ENCODE measurements at regions not wholly inside any gene's neighbourhood (a gene's known extent, or its start where the extent isn't known, plus 50 kb on each side); places are given as distances from the start of the nearest gene placed in this dataset.

- intact Hi-C loops (cut with DNase I; ENCODE audit: low total_unique reads), result no loop called here
- TF ChIP-seq POLR2A (IDR thresholded peaks at IDR 0.05) (no peak), POLR2AphosphoS5 (IDR thresholded peaks at IDR 0.05) (no peak), CTCF (IDR thresholded peaks at IDR 0.05 in 8 of 11, conservative IDR thresholded peaks at IDR 0.05 in 3 of 11) (no peak)
- Histone ChIP-seq H3K4me1 (peaks cover 0 to 14% (median 0%) of the 10 kb centered on the region in 6 donors), H3K36me3 (no peaks in the 10 kb centered on the region), H3K9me3 (no peaks in the 10 kb centered on the region), H3K27ac (no peak overlapping the region), H3K4me3 (no peak overlapping the region), H3K27me3 (replicated peaks in 1 of 7) (peaks cover 0 to 55% (median 0%) of the 10 kb centered on the region in 7 donors)
- WGBS, 5 donors, result 60 to 76% (median 64%) methylated on average over 14 of the region's 14 CpGs
- no peak for DNase-seq
Measured at GRCh38 chr2:10964052-10964790, 52.5 kb downstream of the KCNF1 start.

DNA sequence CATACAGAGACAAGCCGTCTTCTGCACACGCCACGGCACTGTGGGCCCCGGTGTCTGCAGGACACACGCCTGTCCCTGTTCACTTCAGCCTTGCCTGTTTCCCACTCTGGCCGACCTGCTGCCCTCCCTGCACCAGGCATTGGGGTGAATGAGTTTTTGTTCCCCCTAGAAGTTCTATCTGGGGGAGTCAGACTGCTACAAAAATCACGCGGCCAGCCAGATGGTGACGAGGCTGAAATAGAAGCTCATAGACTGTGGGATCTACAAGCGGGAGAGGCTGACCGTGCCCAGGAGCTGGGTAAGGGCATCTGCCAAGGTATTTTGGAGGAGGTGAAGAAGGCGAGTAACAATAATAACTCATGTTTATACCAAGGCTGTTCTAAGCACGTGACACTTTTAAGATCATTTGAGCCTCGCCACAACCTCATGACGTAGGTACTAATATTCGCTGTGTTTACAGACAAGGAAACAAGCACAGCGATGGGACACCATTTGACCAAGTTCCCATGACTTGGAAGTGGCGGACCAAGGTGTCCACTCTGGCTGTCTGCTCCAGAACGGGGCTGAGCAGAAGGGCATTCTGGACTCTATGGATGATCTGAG lies 53.6 kb downstream of the KCNF1 start:
- DNase-seq, result peak; percentile 62
- Histone ChIP-seq H3K4me1 (peaks cover 0 to 14% (median 0%) of the 10 kb centered on the region in 6 donors), H3K9me3 (no peaks in the 10 kb centered on the region), H3K4me3 (no peak overlapping the region), H3K27ac (no peak overlapping the region), H3K36me3 (no peaks in the 10 kb centered on the region), H3K27me3 (replicated peaks in 1 of 7) (peaks cover 0 to 60% (median 0%) of the 10 kb centered on the region in 7 donors)
- intact Hi-C loops (cut with DNase I; ENCODE audit: low total_unique reads), result no loop called here
- TF ChIP-seq POLR2AphosphoS5 (IDR thresholded peaks at IDR 0.05) (no peak), CTCF (IDR thresholded peaks at IDR 0.05 in 8 of 11, conservative IDR thresholded peaks at IDR 0.05 in 3 of 11) (no peak), POLR2A (IDR thresholded peaks at IDR 0.05) (no peak)
- 88 to 95% (median 93%) methylated on average over 19 of the region's 19 CpGs for WGBS, 5 donors

- intact Hi-C loops (cut with DNase I; ENCODE audit: low total_unique reads), result no loop called here
- peak; percentile 27 for DNase-seq
Measured at GRCh38 chr2:10966056-10966455, 54.3 kb downstream of the KCNF1 start.

More at GRCh38 chr2:10966056-10966455, 54.3 kb downstream of the KCNF1 start:
- H3K9me3 ChIP-seq, result no peaks in the 10 kb centered on the region
- H3K27ac ChIP-seq, result no peak overlapping the region
- no peak overlapping the region for H3K4me3 ChIP-seq
- peaks cover 0 to 14% (median 0%) of the 10 kb centered on the region in 6 donors for H3K4me1 ChIP-seq
- WGBS, 5 donors, result 89 to 93% (median 92%) methylated on average over 7 of the region's 7 CpGs
- H3K36me3 ChIP-seq, result no peaks in the 10 kb centered on the region
- no peak for TF ChIP-seq POLR2AphosphoS5 (IDR thresholded peaks at IDR 0.05)
- no peak for TF ChIP-seq POLR2A (IDR thresholded peaks at IDR 0.05)
- no peak for TF ChIP-seq CTCF (IDR thresholded peaks at IDR 0.05 in 8 of 11, conservative IDR thresholded peaks at IDR 0.05 in 3 of 11)
- peaks cover 0 to 53% (median 0%) of the 10 kb centered on the region in 7 donors for H3K27me3 ChIP-seq (replicated peaks in 1 of 7)
